CD8-positive, alpha-beta memory T cell (primary cell): ENCODE measurements at regions not wholly inside any gene's neighbourhood (a gene's known extent, or its start where the extent isn't known, plus 50 kb on each side); places are given as distances from the start of the nearest gene placed in this dataset.

Source experiments
- CTCF ChIA-PET: fragments of 350-600 bp; sonication (Branson Sonifier 250); formaldehyde crosslinking; loops from one replicate; lab custom pipeline; 2021; ENCODE audit warnings: antibody characterized with exemption; lab: Charles Lee
- POLR2A ChIA-PET: fragments of 350-600 bp; sonication (Branson Sonifier 250); formaldehyde crosslinking; loops from one replicate; lab custom pipeline; 2021; ENCODE audit warnings: antibody characterized with exemption; lab: Charles Lee
- DNase-seq, 5 donors: peaks; one replicate each; pipeline versions ENCODE4 v3.0.0 to v3.0.0-alpha.2; 2020 to 2022; ENCODE audit warnings: mixed read lengths in 1 of 5
- H3K27ac ChIP-seq: one replicate; pipeline ENCODE4 v1.7.0; 2013; ENCODE audit warnings: low read depth, mild to moderate bottlenecking, low read length, moderate library complexity
- H3K27me3 ChIP-seq: 2 replicates; pipeline ENCODE4 v1.7.0; 2013; ENCODE audit warnings: low read length, mild to moderate bottlenecking; ENCODE audit not compliant: insufficient read depth, poor library complexity, severe bottlenecking
- H3K36me3 ChIP-seq: 2 replicates; pipeline ENCODE4 v1.7.0; 2013; ENCODE audit warnings: mild to moderate bottlenecking, low read length, moderate library complexity; ENCODE audit not compliant: insufficient read depth
- H3K4me1 ChIP-seq: 2 replicates; pipeline ENCODE4 v1.7.0; 2013; ENCODE audit warnings: mild to moderate bottlenecking, low read length, moderate library complexity; ENCODE audit not compliant: insufficient read depth
- H3K4me3 ChIP-seq: 2 replicates; pipeline ENCODE4 v1.7.0; 2013; ENCODE audit warnings: mild to moderate bottlenecking, low read length
- H3K9me3 ChIP-seq: 2 replicates; pipeline ENCODE4 v1.7.0; 2013; ENCODE audit warnings: mild to moderate bottlenecking, low read length
- H3K27ac Mint-ChIP-seq, 8 donors: one replicate each; pipeline ENCODE4 v1.8.0; 2020 to 2021; ENCODE audit warnings: mixed read lengths in 8 of 8, mild to moderate bottlenecking in 6 of 8, inconsistent platforms in 3 of 8, moderate library complexity in 3 of 8
- H3K27me3 Mint-ChIP-seq, 2 donors: one replicate each; pipeline ENCODE4 v1.8.0; 2020 to 2021; ENCODE audit warnings: mixed read lengths in 2 of 2, mild to moderate bottlenecking in 1 of 2, moderate library complexity in 1 of 2
- H3K36me3 Mint-ChIP-seq, 3 donors: one replicate each; pipeline ENCODE4 v1.8.0; 2020 to 2021; ENCODE audit warnings: mixed read lengths in 3 of 3, inconsistent platforms in 1 of 3, mild to moderate bottlenecking in 1 of 3
- H3K4me1 Mint-ChIP-seq, 3 donors: one replicate each; pipeline ENCODE4 v1.8.0; 2020 to 2021; ENCODE audit warnings: mixed read lengths in 3 of 3, inconsistent platforms in 1 of 3, mild to moderate bottlenecking in 1 of 3
- H3K4me3 Mint-ChIP-seq, 7 donors: one replicate each; pipeline ENCODE4 v1.8.0; 2020 to 2021; ENCODE audit warnings: mixed read lengths in 7 of 7, mild to moderate bottlenecking in 6 of 7, moderate library complexity in 4 of 7, inconsistent platforms in 2 of 7
- H3K9me3 Mint-ChIP-seq, 5 donors: one replicate each; pipeline ENCODE4 v1.8.0; 2020 to 2022; ENCODE audit warnings: mixed read lengths in 5 of 5, mild to moderate bottlenecking in 3 of 5, moderate library complexity in 2 of 5, inconsistent platforms in 1 of 5

- no peaks in the 10 kb centered on the region for H3K36me3 ChIP-seq
- no peaks in the 10 kb centered on the region for H3K9me3 ChIP-seq
- Mint-ChIP-seq H3K27me3 (peaks cover 0 to 3% of the 10 kb centered on the region in 2 donors), H3K4me1 (no peaks in the 10 kb centered on the region), H3K36me3 (no peaks in the 10 kb centered on the region), H3K27ac (no peak overlapping the region), H3K4me3 (no peak overlapping the region), H3K9me3 (peaks cover 0 to 2% (median 0%) of the 10 kb centered on the region in 5 donors)
- no peak overlapping the region for H3K4me3 ChIP-seq
- no peaks in the 10 kb centered on the region for H3K4me1 ChIP-seq
- no peak for DNase-seq
- H3K27me3 ChIP-seq: no peaks in the 10 kb centered on the region
- CTCF ChIA-PET: no interaction called here
- POLR2A ChIA-PET: no interaction called here
- H3K27ac ChIP-seq: no peak overlapping the region
Observed at GRCh38 chr2:223472771-223473170, 129.4 kb downstream of the SCG2 start.

GRCh38 chr2:223474893-223475292 lies 127.3 kb downstream of the SCG2 start:
- Mint-ChIP-seq H3K9me3 (peaks cover 0 to 4% (median 0%) of the 10 kb centered on the region in 5 donors), H3K4me3 (no peak overlapping the region), H3K27ac (no peak overlapping the region), H3K27me3 (peaks cover 0 to 2% of the 10 kb centered on the region in 2 donors), H3K36me3 (no peaks in the 10 kb centered on the region), H3K4me1 (no peaks in the 10 kb centered on the region)
- H3K27ac ChIP-seq: no peak overlapping the region
- no peak for DNase-seq
- POLR2A ChIA-PET: no interaction called here
- H3K4me1 ChIP-seq: no peaks in the 10 kb centered on the region
- no peak overlapping the region for H3K4me3 ChIP-seq
- no peaks in the 10 kb centered on the region for H3K9me3 ChIP-seq
- H3K36me3 ChIP-seq: no peaks in the 10 kb centered on the region
- CTCF ChIA-PET: no interaction called here
- H3K27me3 ChIP-seq: no peaks in the 10 kb centered on the region

- peaks cover 0 to 2% of the 10 kb centered on the region in 2 donors for H3K27me3 Mint-ChIP-seq
- H3K4me3 ChIP-seq: no peak overlapping the region
- H3K27ac Mint-ChIP-seq: no peak overlapping the region
- no peak for DNase-seq
- peaks cover 0 to 6% (median 0%) of the 10 kb centered on the region in 5 donors for H3K9me3 Mint-ChIP-seq
- POLR2A ChIA-PET: no interaction called here
- no peaks in the 10 kb centered on the region for H3K27me3 ChIP-seq
- no peaks in the 10 kb centered on the region for H3K4me1 Mint-ChIP-seq
- H3K4me1 ChIP-seq: no peaks in the 10 kb centered on the region
- H3K27ac ChIP-seq: no peak overlapping the region
- CTCF ChIA-PET: no interaction called here
- no peaks in the 10 kb centered on the region for H3K36me3 Mint-ChIP-seq
- no peaks in the 10 kb centered on the region for H3K9me3 ChIP-seq
- H3K36me3 ChIP-seq: no peaks in the 10 kb centered on the region
- no peak overlapping the region for H3K4me3 Mint-ChIP-seq
Observed at GRCh38 chr2:223475901-223476300, 126.3 kb downstream of the SCG2 start.

GRCh38 chr2:223477318-223477717 lies 124.8 kb downstream of the SCG2 start:
- Mint-ChIP-seq H3K4me1 (no peaks in the 10 kb centered on the region), H3K9me3 (peaks cover 0 to 6% (median 0%) of the 10 kb centered on the region in 5 donors), H3K27me3 (peaks cover 0 to 2% of the 10 kb centered on the region in 2 donors), H3K36me3 (no peaks in the 10 kb centered on the region), H3K27ac (no peak overlapping the region), H3K4me3 (no peak overlapping the region)
- no peaks in the 10 kb centered on the region for H3K36me3 ChIP-seq
- H3K9me3 ChIP-seq: no peaks in the 10 kb centered on the region
- POLR2A ChIA-PET: no interaction called here
- no peak for DNase-seq
- CTCF ChIA-PET: no interaction called here
- no peak overlapping the region for H3K4me3 ChIP-seq
- no peaks in the 10 kb centered on the region for H3K4me1 ChIP-seq
- no peaks in the 10 kb centered on the region for H3K27me3 ChIP-seq
- no peak overlapping the region for H3K27ac ChIP-seq

- CTCF ChIA-PET: no interaction called here
Observed at GRCh38 chr2:223481486-223481885, 120.7 kb downstream of the SCG2 start.

GRCh38 chr2:223486751-223487150 lies 115.4 kb downstream of the SCG2 start:
- Mint-ChIP-seq H3K36me3 (no peaks in the 10 kb centered on the region), H3K4me1 (no peaks in the 10 kb centered on the region), H3K27me3 (peaks cover 0 to 2% of the 10 kb centered on the region in 2 donors), H3K9me3 (peaks cover 0 to 2% (median 0%) of the 10 kb centered on the region in 5 donors), H3K4me3 (no peak overlapping the region), H3K27ac (no peak overlapping the region)
- H3K4me1 ChIP-seq: no peaks in the 10 kb centered on the region
- no peak overlapping the region for H3K27ac ChIP-seq
- H3K9me3 ChIP-seq: no peaks in the 10 kb centered on the region
- no peaks in the 10 kb centered on the region for H3K36me3 ChIP-seq
- ChIA-PET POLR2A (no interaction called here), CTCF (no interaction called here)
- DNase-seq: no peak
- H3K27me3 ChIP-seq: no peaks in the 10 kb centered on the region
- no peak overlapping the region for H3K4me3 ChIP-seq

More at GRCh38 chr2:223481486-223481885, 120.7 kb downstream of the SCG2 start:
- Mint-ChIP-seq H3K27me3 (peaks cover 0 to 3% of the 10 kb centered on the region in 2 donors), H3K9me3 (peaks cover 0 to 6% (median 0%) of the 10 kb centered on the region in 5 donors), H3K36me3 (no peaks in the 10 kb centered on the region), H3K4me3 (no peak overlapping the region), H3K27ac (no peak overlapping the region), H3K4me1 (no peaks in the 10 kb centered on the region)
- DNase-seq: no peak
- Histone ChIP-seq H3K27ac (no peak overlapping the region), H3K36me3 (no peaks in the 10 kb centered on the region), H3K27me3 (no peaks in the 10 kb centered on the region), H3K4me1 (no peaks in the 10 kb centered on the region), H3K9me3 (no peaks in the 10 kb centered on the region), H3K4me3 (no peak overlapping the region)
- POLR2A ChIA-PET: no interaction called here

GRCh38 chr2:223487214-223487846 lies 114.8 kb downstream of the SCG2 start:
- H3K9me3 ChIP-seq: no peaks in the 10 kb centered on the region
- Mint-ChIP-seq H3K36me3 (no peaks in the 10 kb centered on the region), H3K27me3 (peaks cover 0 to 2% of the 10 kb centered on the region in 2 donors), H3K4me3 (no peak overlapping the region), H3K4me1 (no peaks in the 10 kb centered on the region), H3K27ac (no peak overlapping the region), H3K9me3 (peaks cover 0 to 2% (median 0%) of the 10 kb centered on the region in 5 donors)
- POLR2A ChIA-PET: no interaction called here
- H3K27ac ChIP-seq: no peak overlapping the region
- no peaks in the 10 kb centered on the region for H3K36me3 ChIP-seq
- no peak for DNase-seq
- CTCF ChIA-PET: no interaction called here
- no peaks in the 10 kb centered on the region for H3K4me1 ChIP-seq
- H3K27me3 ChIP-seq: no peaks in the 10 kb centered on the region
- H3K4me3 ChIP-seq: no peak overlapping the region

GRCh38 chr2:223488814-223489213 lies 113.3 kb downstream of the SCG2 start:
- Histone ChIP-seq H3K4me1 (no peaks in the 10 kb centered on the region), H3K27ac (no peak overlapping the region), H3K27me3 (no peaks in the 10 kb centered on the region), H3K9me3 (no peaks in the 10 kb centered on the region), H3K36me3 (no peaks in the 10 kb centered on the region), H3K4me3 (no peak overlapping the region)
- CTCF ChIA-PET: no interaction called here
- Mint-ChIP-seq H3K27ac (no peak overlapping the region), H3K9me3 (peaks cover 0 to 2% (median 0%) of the 10 kb centered on the region in 5 donors), H3K36me3 (no peaks in the 10 kb centered on the region), H3K27me3 (no peaks in the 10 kb centered on the region), H3K4me3 (no peak overlapping the region), H3K4me1 (no peaks in the 10 kb centered on the region)
- POLR2A ChIA-PET: no interaction called here
- no peak for DNase-seq
